ENCODE measurements at regions not wholly inside any gene's neighbourhood (a gene's known extent, or its start where the extent isn't known, plus 50 kb on each side); places are given as distances from the start of the nearest gene placed in this dataset.

- H3K9me3 ChIP-seq (ENCODE audit: control insufficient read depth in 1 of 2, insufficient read depth in 1 of 2, low read depth in 1 of 2, low read length in 2 of 2): no peaks in the 10 kb centered on the region
- no peak overlapping the region for H3K9ac ChIP-seq (ENCODE audit: low read length)
- intact Hi-C loops (cut with micrococcal nuclease): loop anchor here (10.0 kb wide), 1 partner anchor 562 kb away; no protein-coding TSS in a partner anchor
- H3K4me3 ChIP-seq (replicated peaks in 1 of 2; ENCODE audit: low read depth in 1 of 2, low read length in 2 of 2): no peak overlapping the region
- no peaks in the 10 kb centered on the region for H3K27me3 ChIP-seq (ENCODE audit: insufficient read depth, low read length)
- TF ChIP-seq JUND (IDR thresholded peaks at IDR 0.05) (no peak), POLR2A (IDR thresholded peaks at IDR 0.05; ENCODE audit: borderline replicate concordance, extremely low read depth, insufficient read depth, insufficient read length) (no peak), EZH2phosphoT487 (IDR thresholded peaks at IDR 0.05; ENCODE audit: borderline replicate concordance) (no peak), SP1 (IDR thresholded peaks at IDR 0.05; ENCODE audit: low read depth) (no peak), YY1 (IDR thresholded peaks at IDR 0.05; ENCODE audit: extremely low read depth, insufficient replicate concordance, low read depth, low read length) (no peak), MAX (IDR thresholded peaks at IDR 0.05) (no peak), FOSL1 (IDR thresholded peaks at IDR 0.05; ENCODE audit: low read depth) (no peak), SIN3A (IDR thresholded peaks at IDR 0.05; ENCODE audit: low read depth) (no peak), ELF1 (IDR thresholded peaks at IDR 0.05; ENCODE audit: borderline replicate concordance, low read depth) (no peak), TCF7L2 (IDR thresholded peaks at IDR 0.05; ENCODE audit: borderline replicate concordance, extremely low read depth, insufficient read depth, insufficient read length) (no peak), CTCF (IDR thresholded peaks at IDR 0.05 in 2 of 3, conservative IDR thresholded peaks at IDR 0.05 in 1 of 3; ENCODE audit: borderline replicate concordance in 1 of 3, insufficient read depth in 1 of 3, low read depth in 2 of 3, low read length in 2 of 3) (no peak), ZFX (IDR thresholded peaks at IDR 0.05) (no peak), ZBTB33 (IDR thresholded peaks at IDR 0.05; ENCODE audit: extremely low read depth, insufficient replicate concordance, low read length) (no peak), CEBPB (IDR thresholded peaks at IDR 0.05; ENCODE audit: low read depth) (no peak), POLR2AphosphoS5 (IDR thresholded peaks at IDR 0.05; ENCODE audit: low read depth, low read length) (no peak), EGR1 (IDR thresholded peaks at IDR 0.05; ENCODE audit: low read depth) (no peak)
- CTCF ChIA-PET: no interaction called here
- no peaks in the 10 kb centered on the region for H3K79me2 ChIP-seq (ENCODE audit: insufficient read depth, low read length)
- H3K4me1 ChIP-seq (ENCODE audit: control insufficient read depth in 1 of 2, insufficient read depth in 2 of 2, low read length in 2 of 2): peaks cover 42 to 63% of the 10 kb centered on the region in 2 experiments
- no peak overlapping the region for H3K4me2 ChIP-seq (ENCODE audit: low read length)
- no peak for ATAC-seq
- POLR2A ChIA-PET: no interaction called here
- no peaks in the 10 kb centered on the region for H4K20me1 ChIP-seq (ENCODE audit: insufficient read depth)
- DNase-seq (ENCODE audit: low read depth, low spot score): no peak
- no peak overlapping the region for H2AFZ ChIP-seq (ENCODE audit: low read depth, low read length, poor library complexity, severe bottlenecking)
- BruUV-seq (replicated peaks): no TSS peak
- no peak overlapping the region for H3K27ac ChIP-seq (ENCODE audit: low read depth, low read length)
- RAD21 ChIA-PET (ENCODE audit: low non-redundant PET in 1 of 2, low total read pairs in 2 of 2, uncharacterized antibody in 2 of 2, unreplicated experiment in 2 of 2): no interaction called here
- H3K36me3 ChIP-seq (ENCODE audit: control insufficient read depth in 1 of 2, insufficient read depth in 2 of 2, low read length in 2 of 2): peaks cover 0 to 12% of the 10 kb centered on the region in 2 experiments; a peak in 1 of 4 replicates
- no peaks in the 10 kb centered on the region for H3K9me2 ChIP-seq (ENCODE audit: insufficient read depth)
Observed at GRCh38 chr12:46462641-46463355, 90.2 kb upstream of the SLC38A2 start.

Data from HCT116 (cell line).